ENCODE measurements at regions not wholly inside any gene's neighbourhood (a gene's known extent, or its start where the extent isn't known, plus 50 kb on each side); places are given as distances from the start of the nearest gene placed in this dataset.

DNA sequence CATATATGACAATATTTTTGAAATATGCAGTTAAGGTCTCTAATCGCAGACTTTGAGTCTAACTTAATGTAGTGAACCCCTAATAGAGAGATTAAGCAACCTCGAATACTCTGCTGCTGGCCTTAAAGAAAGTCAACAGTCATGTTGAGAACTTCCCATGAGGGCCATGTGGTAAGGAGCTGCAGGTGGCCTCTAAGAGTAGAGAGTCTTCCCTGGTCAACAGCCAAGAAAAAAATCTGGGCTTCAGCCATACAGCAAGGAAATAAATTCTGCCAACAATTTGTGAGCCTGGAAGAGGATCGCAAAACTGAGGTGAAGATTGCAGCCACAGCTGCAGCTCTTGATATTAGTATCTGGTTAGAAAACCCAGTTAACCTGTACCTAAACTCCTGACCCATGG is 935.2 kb upstream of the TYRP1 start:
- TF ChIP-seq ZNF274 (IDR thresholded peaks at IDR 0.05; ENCODE audit: low read depth, low read length) = no peak
- no peak for TF ChIP-seq YY1 (IDR thresholded peaks at IDR 0.05; ENCODE audit: insufficient read depth, insufficient read length)
